ENCODE measurements at regions not wholly inside any gene's neighbourhood (a gene's known extent, or its start where the extent isn't known, plus 50 kb on each side); places are given as distances from the start of the nearest gene placed in this dataset.

GRCh38 chr14:61618448-61618847, 76.9 kb upstream of the HIF1A start:
- no peak overlapping the region for H2AFZ ChIP-seq
- no peak for TF ChIP-seq CTCF (IDR thresholded peaks at IDR 0.05)
- no peak overlapping the region for H3K4me2 ChIP-seq (ENCODE audit: low read length)
- H3K79me2 ChIP-seq, result no peaks in the 10 kb centered on the region
- no peak overlapping the region for H3K9ac ChIP-seq
- no peak overlapping the region for H3K4me3 ChIP-seq (ENCODE audit: low read depth, low read length)
- H3K27ac ChIP-seq, result no peak overlapping the region
- H3K36me3 ChIP-seq (ENCODE audit: control insufficient read depth, insufficient read depth, low read length), result no peaks in the 10 kb centered on the region
- H3K9me3 ChIP-seq (ENCODE audit: control insufficient read depth, low read length), result no peaks in the 10 kb centered on the region
- no peaks in the 10 kb centered on the region for H3K27me3 ChIP-seq (ENCODE audit: control insufficient read depth, insufficient read depth, low read length)
- peaks cover 6% of the 10 kb centered on the region for H3K4me1 ChIP-seq

- H2AFZ ChIP-seq, result no peak overlapping the region
- no peak overlapping the region for H3K27ac ChIP-seq
- no peaks in the 10 kb centered on the region for H3K9me3 ChIP-seq (ENCODE audit: control insufficient read depth, low read length)
- peaks cover 6% of the 10 kb centered on the region for H3K4me1 ChIP-seq
- H3K9ac ChIP-seq, result no peak overlapping the region
- H3K27me3 ChIP-seq (ENCODE audit: control insufficient read depth, insufficient read depth, low read length), result no peaks in the 10 kb centered on the region
- no peak overlapping the region for H3K4me2 ChIP-seq (ENCODE audit: low read length)
- H3K4me3 ChIP-seq (ENCODE audit: low read depth, low read length), result no peak overlapping the region
- TF ChIP-seq CTCF (IDR thresholded peaks at IDR 0.05), result no peak
- no peaks in the 10 kb centered on the region for H3K79me2 ChIP-seq
- H3K36me3 ChIP-seq (ENCODE audit: control insufficient read depth, insufficient read depth, low read length), result no peaks in the 10 kb centered on the region
Observed at GRCh38 chr14:61619494-61619893, 75.8 kb upstream of the HIF1A start.

GRCh38 chr14:61620130-61620946, 75.0 kb upstream of the HIF1A start:
- H3K4me2 ChIP-seq (ENCODE audit: low read length), result no peak overlapping the region
- peaks cover 6% of the 10 kb centered on the region for H3K4me1 ChIP-seq
- H2AFZ ChIP-seq, result no peak overlapping the region
- no peak for TF ChIP-seq CTCF (IDR thresholded peaks at IDR 0.05)
- H3K36me3 ChIP-seq (ENCODE audit: control insufficient read depth, insufficient read depth, low read length), result no peaks in the 10 kb centered on the region
- no peaks in the 10 kb centered on the region for H3K27me3 ChIP-seq (ENCODE audit: control insufficient read depth, insufficient read depth, low read length)
- no peak overlapping the region for H3K4me3 ChIP-seq (ENCODE audit: low read depth, low read length)
- no peak overlapping the region for H3K9ac ChIP-seq
- H3K27ac ChIP-seq, result no peak overlapping the region
- H3K9me3 ChIP-seq (ENCODE audit: control insufficient read depth, low read length), result no peaks in the 10 kb centered on the region
- no peaks in the 10 kb centered on the region for H3K79me2 ChIP-seq

GRCh38 chr14:61621444-61621843, 73.9 kb upstream of the HIF1A start:
- Histone ChIP-seq H3K4me2 (ENCODE audit: low read length) (no peak overlapping the region), H3K79me2 (no peaks in the 10 kb centered on the region), H3K4me1 (no peaks in the 10 kb centered on the region), H3K9ac (no peak overlapping the region), H3K9me3 (ENCODE audit: control insufficient read depth, low read length) (no peaks in the 10 kb centered on the region), H2AFZ (no peak overlapping the region), H3K27ac (no peak overlapping the region), H3K27me3 (ENCODE audit: control insufficient read depth, insufficient read depth, low read length) (no peaks in the 10 kb centered on the region), H3K36me3 (ENCODE audit: control insufficient read depth, insufficient read depth, low read length) (no peaks in the 10 kb centered on the region), H3K4me3 (ENCODE audit: low read depth, low read length) (no peak overlapping the region)
- no peak for TF ChIP-seq CTCF (IDR thresholded peaks at IDR 0.05)

GRCh38 chr14:61622051-61622450, 73.3 kb upstream of the HIF1A start:
- Histone ChIP-seq H3K36me3 (ENCODE audit: control insufficient read depth, insufficient read depth, low read length) (no peaks in the 10 kb centered on the region), H3K27ac (no peak overlapping the region), H3K4me3 (ENCODE audit: low read depth, low read length) (no peak overlapping the region), H3K9ac (no peak overlapping the region), H3K79me2 (no peaks in the 10 kb centered on the region), H3K9me3 (ENCODE audit: control insufficient read depth, low read length) (no peaks in the 10 kb centered on the region), H3K4me1 (no peaks in the 10 kb centered on the region), H3K27me3 (ENCODE audit: control insufficient read depth, insufficient read depth, low read length) (no peaks in the 10 kb centered on the region), H3K4me2 (ENCODE audit: low read length) (no peak overlapping the region), H2AFZ (no peak overlapping the region)
- TF ChIP-seq CTCF (IDR thresholded peaks at IDR 0.05), result no peak
